ENCODE measurements at regions not wholly inside any gene's neighbourhood (a gene's known extent, or its start where the extent isn't known, plus 50 kb on each side); places are given as distances from the start of the nearest gene placed in this dataset.
A peak's percentile ranks its signal among the peaks of the same experiment; 100 is the strongest.

DNA sequence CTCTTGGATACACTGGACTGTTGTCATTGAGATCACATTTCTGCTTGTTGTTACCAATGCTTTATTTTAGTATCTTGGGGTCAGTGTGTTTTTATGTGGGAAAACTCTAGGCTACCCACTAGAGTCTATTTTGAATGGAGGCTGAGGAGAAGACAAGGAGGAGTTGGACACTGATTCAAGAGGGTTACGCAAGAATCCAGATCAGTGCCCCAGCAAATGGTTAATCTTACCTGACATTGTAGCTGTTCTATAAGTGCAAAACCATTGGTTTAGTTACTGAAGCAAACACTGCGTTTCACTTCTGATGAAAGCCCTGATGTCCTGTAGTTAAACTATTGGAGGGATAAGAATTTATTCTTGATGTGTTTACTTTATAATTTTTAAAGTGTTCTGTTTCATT lies 331.1 kb upstream of the NR3C2 start:
- DNase-seq: no peak

GRCh38 chr4:148770848-148771247 lies 328.6 kb upstream of the NR3C2 start:
- no peak for DNase-seq

- DNase-seq: no peak
Measured at GRCh38 chr4:148770377-148770776, 328.2 kb upstream of the NR3C2 start.

DNA sequence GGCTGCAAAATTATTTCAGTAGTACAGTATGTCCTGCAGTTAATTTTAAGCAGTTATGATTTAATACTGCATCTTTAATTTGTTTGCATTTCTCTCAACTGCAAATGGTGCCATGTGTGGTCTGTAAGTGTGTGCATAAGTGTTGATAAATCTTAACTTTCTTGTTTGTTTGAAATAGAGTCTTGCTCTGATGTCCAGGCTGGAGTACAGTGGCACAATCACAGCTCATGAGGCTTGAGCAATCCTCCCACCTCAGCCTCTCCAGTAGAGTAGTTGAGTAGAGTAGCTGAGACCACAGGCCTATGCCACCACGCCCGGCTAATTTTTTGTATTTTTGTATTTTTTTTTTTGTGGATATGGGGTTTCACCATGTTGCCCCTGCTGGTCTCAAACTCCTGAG lies 322.5 kb upstream of the NR3C2 start:
- no peak for DNase-seq

DNA sequence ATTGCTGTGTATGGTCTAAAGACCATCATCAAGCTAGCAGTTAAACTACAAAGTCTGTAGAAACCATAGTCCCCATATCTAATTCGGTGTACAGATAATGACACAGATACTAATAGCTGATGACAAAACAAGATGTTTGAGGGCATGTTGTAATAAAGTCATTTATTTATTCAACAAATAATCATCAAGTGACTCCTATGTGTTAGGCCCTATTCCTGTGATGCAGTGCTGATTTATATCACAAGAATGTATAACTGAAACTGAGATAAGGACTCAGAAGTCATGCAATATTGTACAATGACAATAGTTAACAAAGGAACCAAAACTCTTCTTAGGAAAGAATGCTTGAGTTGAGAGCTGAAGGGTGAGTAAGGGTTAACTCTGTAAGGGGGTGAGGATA lies 315.0 kb upstream of the NR3C2 start:
- DNase-seq: no peak

- no peak for DNase-seq
Measured at GRCh38 chr4:148749403-148749802, 307.2 kb upstream of the NR3C2 start.

DNA sequence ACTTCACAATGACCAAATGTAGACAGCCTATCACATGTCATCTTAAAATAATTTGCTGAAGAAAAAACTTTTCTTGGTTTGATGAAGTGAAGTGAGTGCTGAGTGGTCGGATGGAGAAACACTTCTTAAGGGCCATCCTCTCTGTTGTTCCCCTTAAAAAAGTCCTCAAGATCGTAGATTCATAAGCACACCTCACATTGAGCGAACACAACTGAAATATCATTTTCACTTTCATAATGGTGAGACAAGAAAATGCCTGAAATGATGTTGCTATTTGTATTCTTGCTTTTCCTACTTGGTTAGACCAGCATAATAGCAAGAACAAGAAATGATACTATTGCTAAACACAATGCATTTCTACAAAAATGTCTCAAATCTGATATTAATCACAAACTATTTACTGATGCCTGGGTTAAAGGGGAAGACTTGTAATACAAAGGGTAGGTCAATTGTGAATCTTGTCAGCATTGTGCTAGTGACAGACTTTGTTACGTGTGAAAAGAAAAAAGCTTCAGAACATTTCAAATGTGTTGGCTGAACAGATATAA lies 305.6 kb upstream of the NR3C2 start:
- DNase-seq: no peak

DNA sequence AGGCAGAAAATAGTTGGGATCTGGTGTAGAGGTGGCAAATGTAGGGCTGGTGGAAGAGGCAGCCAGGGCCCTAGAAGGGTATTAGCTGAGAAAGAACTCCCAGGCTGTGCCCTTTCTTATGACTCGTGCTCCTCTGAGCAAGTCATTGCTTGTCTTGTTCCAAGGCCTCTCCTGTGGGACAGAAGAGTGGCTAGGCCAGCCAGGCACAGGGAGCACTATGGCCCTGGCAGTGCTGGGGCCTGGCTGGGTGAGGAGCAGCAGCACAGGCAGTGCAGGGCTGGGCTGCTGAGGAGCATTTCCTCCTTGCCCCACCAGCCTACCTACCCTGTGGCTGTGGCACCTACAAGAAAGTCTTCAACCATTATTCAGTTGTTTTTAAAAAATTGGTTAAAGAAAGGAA lies 298.5 kb upstream of the NR3C2 start:
- DNase-seq: peak in 1 of 56 donors; percentile 0

- no peak for DNase-seq
Measured at GRCh38 chr4:148737061-148737770, 295.0 kb upstream of the NR3C2 start.

GRCh38 chr4:148735432-148736155 lies 293.4 kb upstream of the NR3C2 start:
- no peak for DNase-seq

- DNase-seq: no peak
Measured at GRCh38 chr4:148730766-148731165, 288.6 kb upstream of the NR3C2 start.

DNA sequence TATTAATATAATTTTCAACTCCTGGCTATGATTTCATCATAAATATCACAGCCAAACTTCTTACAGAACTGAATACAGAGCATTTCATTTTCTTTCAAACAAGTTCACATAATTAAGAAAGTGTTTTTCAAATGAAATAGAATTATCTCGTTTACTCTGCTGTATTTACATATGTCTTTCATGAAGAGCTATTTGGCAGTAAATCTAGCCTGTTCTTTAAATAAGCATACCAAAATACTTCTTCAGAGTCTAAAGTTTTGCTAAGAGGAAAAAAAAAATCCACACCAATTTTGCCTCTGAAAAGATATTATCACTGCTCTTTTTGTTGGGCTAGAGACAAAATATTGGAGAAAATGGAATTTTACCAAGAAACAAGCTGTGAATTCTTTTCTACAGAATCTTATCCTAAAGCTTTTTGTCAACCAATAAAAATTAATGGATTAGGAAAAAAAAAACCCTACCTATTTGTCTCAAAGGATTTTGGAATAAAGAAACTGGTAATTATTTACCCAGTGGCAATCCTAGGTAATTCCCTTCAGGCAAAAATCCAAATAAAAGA lies 287.9 kb upstream of the NR3C2 start:
- no peak for DNase-seq

GRCh38 chr4:148717988-148718387 lies 275.8 kb upstream of the NR3C2 start:
- DNase-seq: no peak

GRCh38 chr4:148716431-148717052 lies 274.3 kb upstream of the NR3C2 start:
- no peak for DNase-seq

GRCh38 chr4:148704291-148704690 lies 262.1 kb upstream of the NR3C2 start:
- no peak for DNase-seq

DNA sequence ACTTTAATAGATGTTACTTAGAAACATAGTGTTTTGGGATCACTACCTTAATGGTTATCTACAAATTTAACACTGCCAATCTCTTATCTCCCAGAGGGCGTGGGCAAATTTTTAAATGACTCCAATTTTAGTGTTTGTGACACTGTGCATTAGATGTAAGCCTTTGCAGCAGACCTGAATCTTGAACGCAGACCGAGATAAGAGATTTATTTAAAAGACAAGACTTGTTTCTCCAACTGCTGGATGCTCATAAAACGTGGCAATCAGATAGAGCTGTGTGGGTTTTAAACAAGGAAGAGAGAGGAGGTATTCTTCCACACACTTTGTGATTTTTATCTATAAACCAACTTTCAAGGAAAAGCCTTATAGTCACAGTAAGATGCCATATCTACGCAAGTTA lies 252.5 kb upstream of the NR3C2 start:
- no peak for DNase-seq

GRCh38 chr4:148693913-148694649 lies 251.9 kb upstream of the NR3C2 start:
- no peak for DNase-seq

GRCh38 chr4:148692242-148692641 lies 250.0 kb upstream of the NR3C2 start:
- no peak for DNase-seq

- no peak for DNase-seq
Measured at GRCh38 chr4:148686449-148686848, 244.2 kb upstream of the NR3C2 start.

DNA sequence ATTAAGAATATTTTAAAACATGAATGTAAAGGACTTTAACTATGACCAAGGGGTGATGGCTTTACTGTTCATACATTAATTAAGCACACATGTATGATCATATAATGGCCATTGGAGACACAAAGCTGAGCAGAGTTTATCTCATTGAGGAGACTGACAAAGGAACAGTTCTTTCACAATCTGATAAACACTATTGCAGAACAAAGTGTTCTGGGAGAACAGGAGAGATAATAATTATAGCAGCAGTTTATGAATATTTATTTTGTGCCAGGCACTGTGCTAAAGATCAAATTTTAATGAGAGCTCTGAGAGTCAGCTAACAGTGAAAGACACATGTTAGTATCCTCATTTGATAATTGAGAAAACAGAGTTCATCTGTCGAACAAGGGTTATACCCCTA lies 242.4 kb upstream of the NR3C2 start:
- DNase-seq: no peak

- DNase-seq: no peak
Measured at GRCh38 chr4:148680884-148681283, 238.7 kb upstream of the NR3C2 start.
